ENCODE measurements at regions not wholly inside any gene's neighbourhood (a gene's known extent, or its start where the extent isn't known, plus 50 kb on each side); places are given as distances from the start of the nearest gene placed in this dataset.

GRCh38 chr6:12529364-12530019, 187.1 kb upstream of the PHACTR1 start:
- Mint-ChIP-seq H3K9me3 (peaks cover 2% of the 10 kb centered on the region in 2 experiments; a peak in 4 of 5 replicates), H3K4me1 (peaks cover 5 to 17% of the 10 kb centered on the region in 2 experiments), H3K27ac (no peak overlapping the region), H3K36me3 (ENCODE audit: insufficient read depth in 1 of 3, low read depth in 3 of 3) (0 out of 7 replicates have a peak, but pooled peaks cover 0 to 4% (median 0%) of the 10 kb centered on the region in 3 experiments), H3K4me3 (no peak overlapping the region), H3K27me3 (ENCODE audit: low read depth) (no peaks in the 10 kb centered on the region; the same call in 1 of the 2 replicates)
- WGBS (ENCODE audit: extremely low coverage, insufficient read length, low lambda C conversion rate): no CpG with 5 or more reads among the region's 9 CpGs
- Histone ChIP-seq H3K9me3 (ENCODE audit: control insufficient read depth, low read depth, low read length) (no peaks in the 10 kb centered on the region), H3K9ac (ENCODE audit: extremely low read depth, insufficient read length, low read length) (no peak overlapping the region), H3K23me2 (ENCODE audit: insufficient read length, low read depth, low read length, poor library complexity, severe bottlenecking) (no peaks in the 10 kb centered on the region), H3K4me1 (ENCODE audit: insufficient read depth, low read length) (no peaks in the 10 kb centered on the region), H3K18ac (ENCODE audit: insufficient read length, low read depth, low read length) (no peak overlapping the region), H3K27ac (ENCODE audit: insufficient read length, low read depth, low read length) (no peak overlapping the region), H4K91ac (ENCODE audit: insufficient read length, low read depth, low read length) (no peak overlapping the region), H3K23ac (ENCODE audit: insufficient read length, low read depth, low read length) (no peak overlapping the region), H2BK12ac (ENCODE audit: insufficient read length, low read depth, low read length) (no peak overlapping the region), H4K8ac (replicated peaks; ENCODE audit: insufficient read length, low read depth, low read length) (no peak overlapping the region), H4K5ac (ENCODE audit: insufficient read length, low read depth, low read length) (no peak overlapping the region), H3K14ac (ENCODE audit: insufficient read depth, low read length) (no peak overlapping the region), H3K4me2 (ENCODE audit: insufficient read depth, insufficient read length, low read length) (no peak overlapping the region), H2AK5ac (ENCODE audit: insufficient read length, low read length) (no peak overlapping the region), H3K27me3 (ENCODE audit: insufficient read depth, low read length) (no peaks in the 10 kb centered on the region), H2BK15ac (ENCODE audit: low read depth, low read length) (no peak overlapping the region), H2BK5ac (ENCODE audit: insufficient read length, low read length) (no peak overlapping the region), H2AFZ (ENCODE audit: low read length) (no peak overlapping the region), H4K20me1 (ENCODE audit: control insufficient read depth, insufficient read depth, insufficient read length) (no peaks in the 10 kb centered on the region), H3K79me2 (ENCODE audit: insufficient read depth, low read length) (no peaks in the 10 kb centered on the region), H3K79me1 (ENCODE audit: insufficient read depth, low read depth, low read length, poor library complexity, severe bottlenecking) (no peaks in the 10 kb centered on the region), H2BK120ac (ENCODE audit: low read depth, low read length, poor library complexity, severe bottlenecking) (no peak overlapping the region), H2BK20ac (ENCODE audit: low read depth, low read length, poor library complexity, severe bottlenecking) (no peak overlapping the region), H3T11ph (ENCODE audit: low read length) (no peak overlapping the region), H3K56ac (ENCODE audit: insufficient read length, low read depth, low read length) (no peak overlapping the region), H3K4ac (ENCODE audit: low read depth, low read length) (no peak overlapping the region)
- DNase-seq: peak; percentile 32
- no peak for TF ChIP-seq CTCF (conservative IDR thresholded peaks at IDR 0.05)

Measured in H9 (cell line).